Adrenal gland (tissue), 5 donors: ENCODE measurements at regions not wholly inside any gene's neighbourhood (a gene's known extent, or its start where the extent isn't known, plus 50 kb on each side); places are given as distances from the start of the nearest gene placed in this dataset.

Experiments used
- POLR2A ChIP-seq, 2 donors: fragments of 450-650 bp; IDR thresholded peaks; one replicate each; pipeline ENCODE4 v1.6.1; 2017; ENCODE audit warnings: antibody characterized with exemption in 2 of 2, mild to moderate bottlenecking in 2 of 2, moderate library complexity in 1 of 2
- TF ChIP-seq, protein P1 (sequence below), 6 experiments: fragments of 450-650 bp in 4 of 6; fragments of 200-600 bp in 2 of 6; sonication (generic) in 1 of 6; IDR thresholded peaks; 1 replicate in 5 of 6; 2 replicates in 1 of 6; pipeline versions ENCODE4 v1.5.1 to v1.8.0; 2016 to 2021; ENCODE audit warnings: antibody characterized with exemption in 6 of 6, mild to moderate bottlenecking in 2 of 6, moderate library complexity in 1 of 6
- donor health status: DM: no; HTN: no; CAD: no.

DNA sequence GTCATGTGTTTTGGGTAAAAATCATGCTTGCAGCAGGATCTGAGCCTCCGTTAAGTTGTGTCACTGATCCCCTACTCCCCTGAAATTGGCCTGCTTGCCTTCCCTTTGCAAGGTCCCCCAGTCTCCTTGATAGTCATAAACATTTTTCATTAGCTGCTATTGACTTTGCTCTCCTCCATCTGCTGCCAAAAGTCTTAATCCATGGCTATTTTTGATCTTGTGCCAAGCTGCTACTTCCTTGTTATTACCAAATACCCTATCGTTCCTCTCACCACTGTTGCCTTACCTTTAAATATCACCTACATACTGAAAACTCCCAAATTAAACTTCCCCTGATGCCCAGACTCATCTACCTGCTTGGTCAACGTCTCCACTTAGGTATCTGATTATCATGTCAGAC lies 148.3 kb downstream of the PHLDA1 start:
- TF ChIP-seq, protein P1, sequence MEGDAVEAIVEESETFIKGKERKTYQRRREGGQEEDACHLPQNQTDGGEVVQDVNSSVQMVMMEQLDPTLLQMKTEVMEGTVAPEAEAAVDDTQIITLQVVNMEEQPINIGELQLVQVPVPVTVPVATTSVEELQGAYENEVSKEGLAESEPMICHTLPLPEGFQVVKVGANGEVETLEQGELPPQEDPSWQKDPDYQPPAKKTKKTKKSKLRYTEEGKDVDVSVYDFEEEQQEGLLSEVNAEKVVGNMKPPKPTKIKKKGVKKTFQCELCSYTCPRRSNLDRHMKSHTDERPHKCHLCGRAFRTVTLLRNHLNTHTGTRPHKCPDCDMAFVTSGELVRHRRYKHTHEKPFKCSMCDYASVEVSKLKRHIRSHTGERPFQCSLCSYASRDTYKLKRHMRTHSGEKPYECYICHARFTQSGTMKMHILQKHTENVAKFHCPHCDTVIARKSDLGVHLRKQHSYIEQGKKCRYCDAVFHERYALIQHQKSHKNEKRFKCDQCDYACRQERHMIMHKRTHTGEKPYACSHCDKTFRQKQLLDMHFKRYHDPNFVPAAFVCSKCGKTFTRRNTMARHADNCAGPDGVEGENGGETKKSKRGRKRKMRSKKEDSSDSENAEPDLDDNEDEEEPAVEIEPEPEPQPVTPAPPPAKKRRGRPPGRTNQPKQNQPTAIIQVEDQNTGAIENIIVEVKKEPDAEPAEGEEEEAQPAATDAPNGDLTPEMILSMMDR (IDR thresholded peaks at IDR 0.05) = no peak
- no peak for TF ChIP-seq POLR2A (IDR thresholded peaks at IDR 0.05)
